ENCODE measurements at regions not wholly inside any gene's neighbourhood (a gene's known extent, or its start where the extent isn't known, plus 50 kb on each side); places are given as distances from the start of the nearest gene placed in this dataset.
A peak's percentile ranks its signal among the peaks of the same experiment; 100 is the strongest.
"Not testable (repeated sequence)": the region's sequence is repeated elsewhere in the genome, so short reads cannot be mapped to it uniquely, and the experiment has no call there.

DNA sequence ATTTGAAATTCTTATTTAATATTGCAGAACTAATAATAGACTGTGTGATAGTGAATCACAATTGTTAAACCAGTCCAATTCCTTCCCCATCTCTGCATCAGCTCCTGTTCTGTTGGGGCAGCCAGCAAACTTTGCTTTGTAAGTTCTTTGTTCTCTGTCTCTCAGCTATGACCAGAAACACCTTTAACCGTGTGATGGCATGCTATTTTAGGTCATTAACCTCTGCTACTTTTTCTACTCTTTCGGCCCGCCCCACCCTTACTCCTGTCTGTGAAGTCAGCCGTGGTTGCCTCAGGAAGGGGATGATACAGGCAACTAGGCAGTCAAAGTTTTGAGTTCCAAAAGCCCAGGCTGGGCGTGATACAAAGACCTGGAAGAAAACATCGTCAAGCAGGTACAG lies 51.3 kb upstream of the EGFL6 start:
- no peak for DNase-seq

DNA sequence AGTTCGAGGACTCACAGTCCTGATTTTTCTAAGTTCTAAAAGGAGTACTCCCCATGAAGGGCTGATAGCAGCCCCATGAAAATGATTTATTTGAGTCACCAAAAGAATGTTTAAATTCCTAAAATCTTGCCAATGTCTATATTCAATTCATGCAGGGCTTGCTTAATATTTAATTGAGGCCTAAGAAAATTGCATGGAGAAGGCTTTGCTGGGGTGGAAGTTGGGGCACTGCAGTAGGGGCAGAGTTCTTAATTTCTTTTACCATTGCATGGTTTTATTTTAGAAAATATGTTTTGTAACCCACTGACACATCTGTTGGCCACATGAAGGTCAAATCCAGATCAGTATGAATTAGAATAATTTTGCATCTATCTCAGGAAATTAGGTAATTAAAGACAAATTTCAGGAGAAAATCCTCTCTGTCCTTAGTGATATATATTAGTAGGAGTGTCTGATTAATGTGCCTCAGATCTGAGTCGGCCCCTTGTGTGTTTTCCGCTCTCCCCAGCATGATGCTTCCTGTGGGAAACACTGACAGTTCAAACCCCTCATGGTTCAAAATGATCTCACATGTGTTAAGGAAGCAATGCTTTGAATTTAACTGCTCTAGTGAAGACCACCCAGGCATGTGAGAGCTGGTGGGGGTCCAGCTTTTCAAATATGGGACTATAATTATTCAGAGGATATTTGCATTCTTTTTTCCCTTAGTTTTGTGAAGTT lies 54.0 kb upstream of the EGFL6 start:
- DNase-seq, result no peak

DNA sequence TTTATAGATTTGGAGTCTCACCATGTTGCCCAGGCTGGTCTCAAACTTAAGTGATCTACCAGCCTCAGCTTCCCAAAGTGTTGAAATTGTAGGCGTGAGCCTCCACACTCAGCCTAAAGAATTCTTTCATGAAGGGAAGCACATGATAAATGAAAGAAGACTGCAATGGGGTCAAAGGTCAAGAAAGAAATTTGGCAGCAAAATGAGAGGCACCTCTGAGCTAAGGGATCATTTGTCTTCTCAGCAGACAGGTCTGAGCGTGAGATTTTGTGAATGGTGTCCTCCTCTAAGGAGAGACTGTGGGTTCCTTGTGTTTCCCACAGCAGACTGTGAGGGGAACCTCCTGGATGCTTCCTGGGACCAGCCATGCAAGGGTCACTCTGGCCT lies 57.5 kb upstream of the EGFL6 start:
- DNase-seq, result no peak

DNA sequence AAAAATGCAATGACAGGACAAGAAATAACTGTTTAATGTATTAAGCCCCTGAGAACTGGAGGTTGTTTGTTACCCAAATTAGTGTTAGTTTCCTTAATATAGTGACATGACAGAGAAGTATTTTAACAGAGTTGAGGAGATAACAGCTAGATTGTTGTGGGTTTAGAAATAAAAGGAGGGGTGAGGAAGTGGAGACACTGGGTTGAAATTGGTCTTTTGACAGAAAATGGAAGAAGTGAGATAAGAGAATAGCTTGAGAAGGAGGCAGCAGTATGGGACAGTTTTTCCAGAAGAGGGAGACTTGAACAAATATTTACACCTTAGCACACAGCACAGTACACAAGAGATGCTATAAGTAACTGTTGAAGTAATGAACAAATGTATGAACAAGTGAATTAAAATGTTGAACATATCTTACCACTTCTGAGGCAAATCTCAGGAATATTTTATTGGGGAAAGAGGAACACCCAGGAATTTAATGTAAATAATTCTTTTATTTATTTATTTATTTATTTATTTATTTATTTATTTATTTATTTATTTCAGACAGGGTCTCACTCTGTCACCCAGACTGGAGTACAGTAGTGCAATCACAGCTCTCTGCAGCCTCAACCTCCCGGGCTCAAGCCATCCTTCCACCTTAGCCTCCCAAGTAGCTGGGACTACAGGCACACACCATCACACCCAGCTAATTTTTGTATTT lies 58.0 kb upstream of the EGFL6 start:
- no peak for DNase-seq

DNA sequence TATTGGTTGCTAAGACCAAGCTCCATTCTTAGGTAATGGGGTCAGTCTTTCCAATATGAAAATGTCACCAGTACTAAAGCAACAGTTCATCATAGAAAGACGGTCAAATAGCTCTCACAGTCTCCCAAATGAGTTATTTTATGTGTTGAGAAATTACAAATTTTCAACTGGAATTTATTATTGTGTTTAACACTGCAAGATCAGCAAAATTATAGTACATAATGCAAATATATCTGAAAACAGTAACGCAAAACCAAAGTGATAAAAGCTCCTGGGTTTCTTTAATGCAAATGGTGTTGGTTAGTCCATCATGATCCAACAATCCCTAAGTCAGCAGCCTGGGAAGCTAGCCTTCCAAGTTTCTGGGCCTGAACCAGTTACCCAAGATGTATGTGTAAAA lies 61.5 kb upstream of the EGFL6 start:
- DNase-seq, result no peak

DNA sequence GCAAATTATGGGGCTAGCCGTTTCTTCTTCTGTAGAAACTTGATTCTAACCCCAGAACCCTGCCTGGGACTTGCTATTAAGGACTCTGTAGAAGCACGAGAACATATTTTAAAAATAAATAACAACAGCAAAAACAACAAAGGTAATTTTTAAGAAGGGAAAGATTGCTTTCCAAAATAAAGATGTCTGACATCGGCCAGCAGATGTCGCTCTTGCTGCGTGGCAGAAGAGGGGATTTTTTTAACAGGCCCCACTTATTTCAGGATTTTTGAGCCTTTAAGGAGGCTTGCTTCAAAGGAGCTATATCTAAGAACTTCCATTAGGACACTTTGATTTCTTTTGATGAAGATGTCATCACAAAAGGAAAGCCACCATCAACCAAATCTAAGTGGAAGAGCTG lies 62.8 kb upstream of the EGFL6 start:
- peak; percentile 61 for DNase-seq

DNA sequence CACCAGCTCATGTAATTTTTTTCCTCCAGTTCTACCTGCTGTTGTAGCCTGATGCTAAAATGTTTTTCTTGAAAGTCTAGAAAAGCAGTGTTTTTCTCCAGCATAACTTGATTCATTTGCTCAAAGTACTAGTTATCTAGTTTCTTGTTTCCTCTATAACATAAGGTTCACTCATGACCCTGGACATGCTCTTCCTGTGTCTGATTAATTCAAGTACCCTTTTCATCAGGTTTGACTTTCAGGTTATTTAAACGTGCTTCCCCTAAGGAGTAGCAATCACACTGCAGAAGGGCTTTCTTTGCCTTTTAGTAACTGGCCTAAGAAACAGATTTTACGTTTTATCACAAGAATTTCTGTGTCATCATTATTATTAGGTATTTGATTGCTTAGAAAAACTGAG lies 66.8 kb upstream of the EGFL6 start:
- no peak for DNase-seq

DNA sequence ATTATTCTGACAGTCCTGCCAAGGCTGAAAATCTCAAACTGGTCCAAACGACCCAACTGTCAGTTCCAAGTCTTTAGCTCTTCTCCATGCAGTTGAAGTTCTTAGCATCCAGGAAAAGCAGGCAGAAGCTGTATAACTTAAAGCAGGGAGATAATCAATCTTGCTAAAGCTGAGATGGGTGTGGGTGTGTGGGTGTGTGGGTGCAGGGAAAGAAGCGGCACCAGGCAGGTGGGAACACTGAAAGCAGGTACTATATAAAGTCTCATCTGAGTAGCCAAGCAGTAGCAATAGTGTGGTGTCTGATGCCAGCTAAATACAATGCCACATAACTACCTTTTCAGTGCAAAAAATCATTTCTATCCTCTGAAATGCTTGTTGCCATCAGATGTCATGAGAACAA lies 69.7 kb upstream of the EGFL6 start:
- DNase-seq, result no peak

DNA sequence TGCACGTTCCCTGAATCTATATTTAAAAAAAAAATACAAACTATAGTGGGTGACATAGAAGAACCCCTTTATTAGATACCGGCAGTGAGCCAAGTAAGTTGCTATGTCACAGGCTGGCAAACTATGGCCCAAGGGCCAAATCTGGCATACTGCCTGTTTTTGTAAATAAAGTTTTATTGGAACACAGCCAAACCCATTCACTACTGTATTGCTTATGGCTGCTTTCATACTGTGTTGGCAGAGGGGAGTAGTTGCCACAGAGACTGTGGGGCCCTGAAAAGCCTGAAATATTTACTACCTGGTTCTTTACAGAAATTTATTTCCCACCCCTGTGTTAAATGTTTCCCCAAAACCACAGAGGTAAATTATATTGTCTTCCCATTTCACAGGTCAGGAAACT lies 71.2 kb upstream of the EGFL6 start:
- no peak for DNase-seq

DNA sequence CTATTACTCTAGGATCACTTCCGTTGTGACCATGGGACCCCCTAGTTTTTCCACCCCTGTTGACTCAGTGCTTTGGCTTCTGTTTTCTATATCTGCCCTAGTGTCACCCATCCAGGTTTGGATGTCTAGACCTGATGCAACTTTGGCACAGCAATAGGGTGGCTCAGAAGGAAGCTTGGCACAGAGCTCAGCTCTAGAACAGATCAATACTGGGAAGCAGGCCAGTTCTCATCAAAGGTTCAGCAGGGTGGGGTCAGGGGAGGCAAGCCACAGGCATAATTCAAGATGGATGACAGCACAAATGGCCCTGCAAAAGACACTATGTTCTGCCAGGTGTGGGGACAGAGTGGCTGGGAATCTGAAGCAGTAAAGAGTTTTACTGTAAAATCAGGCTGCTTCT lies 74.2 kb upstream of the EGFL6 start:
- DNase-seq, result no peak

DNA sequence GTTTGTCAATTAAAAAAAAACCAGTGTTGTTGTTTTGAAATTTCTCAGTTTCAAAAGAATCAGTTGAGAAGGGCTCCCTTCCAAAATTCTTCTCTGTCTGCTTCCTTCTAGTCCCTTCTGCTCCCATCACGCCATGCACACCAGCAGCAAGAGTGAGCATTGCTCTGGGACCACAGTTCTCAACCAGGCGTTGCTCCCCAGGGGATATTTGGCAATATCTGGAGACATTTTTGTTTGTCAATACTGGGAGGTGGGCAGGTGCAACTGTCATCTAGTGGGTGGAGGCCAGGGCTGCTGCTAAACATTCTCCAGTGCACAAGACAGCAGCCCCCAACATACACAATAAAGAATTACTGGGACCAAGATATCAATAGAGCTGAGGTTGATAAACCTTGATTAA lies 74.8 kb upstream of the EGFL6 start:
- no peak for DNase-seq

DNA sequence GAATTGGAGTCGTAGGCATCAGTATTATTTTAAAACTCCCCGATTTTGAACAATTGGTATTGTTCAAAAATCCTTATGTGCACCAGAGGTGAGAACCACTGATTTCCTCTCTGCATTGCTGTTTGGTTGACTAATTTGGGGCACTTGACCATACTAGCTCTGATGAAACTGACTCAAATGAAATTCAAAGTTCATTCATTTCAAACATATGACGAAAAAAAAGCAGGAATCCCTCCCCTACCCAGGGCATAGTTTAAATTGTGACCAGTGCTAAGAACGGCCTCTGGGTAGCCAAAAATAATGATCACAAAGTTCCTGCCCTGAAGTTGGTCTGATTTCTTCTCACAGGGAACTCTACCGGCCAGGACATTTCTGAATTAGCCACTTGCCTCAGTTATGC lies 75.7 kb upstream of the EGFL6 start:
- no peak for DNase-seq

DNA sequence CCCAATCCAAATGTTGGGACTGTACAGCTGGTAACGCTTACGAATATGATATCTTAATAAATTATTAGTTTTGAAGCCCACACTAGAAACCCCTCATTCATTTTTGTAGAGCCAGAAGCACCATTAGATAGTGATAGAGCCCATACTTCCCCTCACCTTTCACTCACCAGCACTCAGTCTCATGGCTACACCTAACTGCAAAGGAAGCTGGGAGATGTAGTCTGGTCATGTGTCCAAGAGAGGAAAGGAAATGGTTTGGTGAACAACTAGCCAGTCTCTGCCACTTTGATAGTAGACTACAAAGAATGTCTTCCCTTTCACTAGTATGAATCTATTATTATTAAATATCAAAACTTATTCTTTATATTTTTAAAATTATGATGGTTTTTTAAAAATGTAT lies 77.1 kb upstream of the EGFL6 start:
- no peak for DNase-seq

DNA sequence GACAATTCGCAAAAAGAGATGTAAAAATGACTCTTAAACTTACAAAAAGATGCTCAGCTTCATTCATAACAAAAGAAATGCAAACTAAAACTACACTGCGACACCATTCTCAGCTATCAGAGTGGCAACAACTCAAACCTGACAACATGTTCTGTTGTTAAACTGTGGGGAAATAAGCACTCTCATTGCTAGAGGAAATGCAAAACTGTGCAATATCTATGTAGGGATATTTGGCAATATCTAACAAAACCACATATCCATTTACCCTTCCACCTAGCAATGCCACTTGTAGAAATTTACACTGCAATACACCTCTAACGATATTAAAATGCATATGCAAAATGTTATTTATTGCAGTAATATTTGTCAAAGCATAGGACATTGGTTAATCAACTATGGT lies 78.3 kb upstream of the EGFL6 start:
- no peak for DNase-seq

DNA sequence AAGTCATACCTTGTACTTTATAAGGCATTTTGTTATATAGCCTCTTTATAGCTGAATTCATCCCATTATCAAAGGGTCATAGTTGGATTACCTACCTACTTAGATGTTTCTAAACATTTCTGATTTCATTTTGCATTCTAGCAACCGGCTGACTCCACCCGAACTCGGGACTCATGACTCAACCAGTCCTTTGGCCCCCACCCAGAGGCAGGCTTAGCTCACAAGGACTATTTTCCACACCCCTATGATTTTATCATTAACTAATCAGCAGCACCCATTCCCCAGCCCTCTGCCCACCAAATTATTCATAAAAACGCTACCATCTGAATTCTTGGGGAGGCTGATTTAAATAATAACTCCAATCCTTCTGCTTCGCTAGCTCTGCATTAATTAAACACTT lies 79.9 kb upstream of the EGFL6 start:
- DNase-seq, result no peak

DNA sequence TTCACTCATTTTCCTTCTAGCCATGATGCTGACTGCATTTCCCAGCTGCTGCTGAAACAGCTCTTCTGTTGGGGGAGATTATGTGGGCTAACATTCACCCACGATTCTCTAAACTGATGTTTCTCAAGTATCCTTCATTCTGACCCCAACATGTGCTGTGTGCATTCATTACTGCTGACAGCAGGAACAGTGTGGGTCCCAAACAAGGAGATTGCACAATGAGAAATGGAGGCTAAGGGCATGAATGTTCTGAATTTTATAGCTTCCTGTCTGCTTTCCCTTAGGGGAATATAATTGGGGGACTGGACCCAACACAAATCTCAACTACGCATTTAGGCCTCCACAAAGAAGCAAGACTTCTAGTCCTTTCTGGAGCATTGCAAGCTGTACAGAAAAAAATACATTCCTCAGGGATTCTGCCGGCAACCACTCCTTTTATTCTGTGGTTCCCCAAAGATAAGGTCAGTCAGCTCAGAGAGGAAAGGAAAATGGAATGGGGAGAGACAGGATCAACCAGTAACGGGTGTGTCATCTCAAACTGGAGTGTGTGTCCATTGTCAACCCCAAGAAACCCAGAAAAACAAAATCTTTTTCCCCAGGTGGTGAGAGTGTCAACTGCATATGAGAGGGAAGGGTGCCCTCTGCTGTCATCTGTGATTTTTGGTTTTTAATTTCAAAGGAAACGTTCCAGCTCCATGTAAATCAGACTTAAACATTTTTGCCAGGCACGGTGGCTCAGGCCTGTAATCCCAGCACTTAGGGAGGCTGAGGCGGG lies 81.5 kb upstream of the EGFL6 start:
- peak; percentile 73 for DNase-seq

DNA sequence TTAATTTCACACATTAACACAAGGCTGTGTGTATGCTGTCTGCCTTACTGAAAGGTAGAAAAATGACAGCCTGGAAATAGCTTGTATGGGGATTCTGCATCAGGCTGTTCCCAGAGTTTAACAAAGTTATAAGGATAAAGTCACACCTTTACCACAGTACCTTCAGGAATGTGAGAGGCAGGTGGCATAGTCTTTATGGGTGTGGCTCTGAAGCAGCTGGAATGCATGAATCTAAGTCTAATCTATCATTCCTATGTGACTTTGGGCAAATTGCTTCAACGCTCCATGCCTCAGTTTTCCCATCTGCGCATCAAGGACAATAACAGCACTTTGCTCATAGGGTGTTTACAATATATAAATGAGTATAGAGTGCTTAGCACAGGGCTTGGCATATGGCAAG lies 84.2 kb upstream of the EGFL6 start:
- no peak for DNase-seq

DNA sequence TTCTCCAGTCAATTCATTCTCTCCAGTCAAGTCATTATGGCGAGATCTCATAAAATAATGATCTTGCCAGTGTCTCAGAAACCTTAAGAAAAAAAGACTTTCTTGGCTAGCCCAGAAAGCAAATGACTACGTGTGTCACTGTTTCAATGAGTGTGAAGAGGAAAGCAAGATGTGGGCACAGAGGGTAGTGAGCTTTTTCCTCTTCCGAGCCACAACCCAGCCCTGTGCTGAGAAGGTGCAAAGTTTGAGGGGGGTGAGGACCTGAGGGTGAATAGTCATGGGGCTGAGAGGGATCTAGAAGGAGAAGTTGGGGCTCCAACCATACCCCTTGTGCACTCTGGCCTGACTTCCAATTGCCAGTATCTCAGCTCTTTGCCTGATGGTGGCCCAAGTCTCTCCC lies 85.6 kb upstream of the EGFL6 start:
- DNase-seq, result no peak

DNA sequence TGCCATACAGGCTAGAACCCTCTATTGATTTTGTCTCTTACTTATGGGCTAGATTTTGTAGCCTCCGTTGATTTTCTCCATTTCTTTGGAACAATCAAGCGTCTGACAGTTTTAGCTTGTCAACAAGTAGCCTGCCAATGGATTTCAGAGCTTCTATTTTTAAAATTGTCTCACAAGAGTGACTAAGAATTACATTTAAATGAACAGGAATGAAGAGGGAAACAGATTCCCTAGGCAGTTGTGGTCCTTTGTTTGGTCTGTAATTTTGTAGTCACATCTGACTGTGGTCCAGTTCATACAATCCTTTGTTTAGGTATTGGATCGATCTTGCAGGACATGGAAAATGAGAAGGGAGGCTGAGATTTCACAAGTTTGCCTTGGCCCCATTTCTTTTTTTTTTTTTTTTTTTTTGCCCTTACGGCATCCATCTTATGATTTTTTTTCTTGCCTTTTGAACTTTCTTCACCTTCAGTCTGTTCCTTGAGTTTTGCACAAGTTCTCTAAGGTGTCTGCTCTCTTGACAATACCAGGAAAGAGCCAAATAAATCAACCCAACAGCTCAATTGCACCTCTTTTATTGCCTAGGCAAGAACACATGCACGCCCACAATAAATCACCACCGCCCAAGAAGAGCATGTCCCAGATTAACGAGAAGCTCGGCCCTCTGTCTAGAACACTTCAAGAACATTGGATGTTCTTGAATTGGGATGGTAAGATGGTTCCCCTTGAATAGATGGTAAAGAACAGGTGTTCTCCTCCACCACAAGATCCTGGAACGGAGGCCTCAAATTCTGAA lies 86.5 kb upstream of the EGFL6 start:
- no peak for DNase-seq

DNA sequence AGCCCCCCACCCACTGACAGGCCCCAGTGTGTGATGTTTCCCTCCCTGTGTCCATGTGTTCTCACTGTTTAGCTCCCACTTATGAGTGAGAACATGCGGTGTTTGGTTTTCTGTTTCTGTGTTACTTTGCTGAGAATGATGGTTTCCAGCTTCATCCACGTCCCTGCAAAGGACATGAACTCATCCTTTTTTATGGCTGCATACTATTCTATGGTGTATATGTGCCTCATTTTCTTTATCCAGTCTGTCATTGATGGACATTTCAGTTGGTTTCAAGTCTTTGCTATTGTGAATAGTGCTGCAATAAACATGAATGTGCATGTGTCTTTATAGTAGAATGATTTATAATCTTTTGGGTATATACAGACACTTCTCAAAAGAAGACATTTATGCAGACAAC lies 88.6 kb upstream of the EGFL6 start:
- not testable (repeated sequence) for DNase-seq

DNA sequence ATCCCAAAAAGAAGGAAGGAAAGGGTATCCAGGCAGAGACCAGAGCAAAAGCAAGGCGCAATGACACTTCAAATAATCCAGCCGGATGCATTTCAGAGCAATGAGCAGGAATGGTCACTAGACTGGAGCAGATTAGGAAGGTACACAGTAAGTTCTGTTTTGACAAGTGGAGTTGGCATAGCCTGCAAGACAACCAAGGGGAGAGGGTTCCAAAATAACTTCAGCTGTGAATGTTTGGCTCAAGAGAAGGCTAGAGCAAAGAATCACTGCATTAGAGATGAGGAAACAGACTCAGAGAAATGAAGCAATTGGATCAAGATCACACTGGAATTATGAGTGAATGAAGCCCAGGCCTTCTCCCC lies 90.0 kb upstream of the EGFL6 start:
- DNase-seq, result no peak

DNA sequence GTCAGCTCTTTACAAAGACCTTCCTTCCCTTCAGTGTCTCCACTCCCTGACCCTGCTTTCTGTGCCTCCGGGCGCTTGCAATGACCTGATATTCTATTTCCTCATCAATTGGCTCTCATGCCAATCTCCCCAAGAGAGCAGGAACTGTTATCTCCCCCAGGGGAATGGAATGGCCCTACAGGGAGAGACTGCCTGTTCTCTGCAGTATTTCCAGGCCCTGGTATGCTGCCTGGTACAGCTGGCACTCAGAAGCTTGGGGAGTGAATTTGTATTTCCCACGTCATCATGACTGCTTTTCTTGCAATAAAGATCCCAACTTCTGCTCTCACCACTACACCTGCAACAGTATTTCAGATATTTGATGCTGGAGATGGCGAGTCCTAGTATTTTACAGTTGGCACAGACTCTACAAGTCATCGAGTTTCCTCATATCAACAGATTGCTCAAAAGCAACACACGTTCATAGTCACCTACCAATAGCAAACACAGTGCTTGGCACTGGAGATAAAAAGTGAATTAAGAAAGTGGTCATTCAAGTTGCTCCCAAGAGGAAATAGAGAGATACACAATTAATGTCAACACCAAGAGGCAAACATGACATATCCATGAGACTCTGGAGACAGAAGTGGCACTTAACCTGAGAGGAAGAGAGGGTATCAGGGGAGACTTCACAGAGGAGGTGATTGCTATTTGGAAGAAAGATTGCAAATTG lies 90.5 kb upstream of the EGFL6 start:
- DNase-seq, result no peak
